DND-41 (cell line): ENCODE measurements at regions not wholly inside any gene's neighbourhood (a gene's known extent, or its start where the extent isn't known, plus 50 kb on each side); places are given as distances from the start of the nearest gene placed in this dataset.

Experiments used
- ATAC-seq: fragments of 200-7000 bp; cut with Tn5 transposase; 3 replicates; pipeline ENCODE4 v1.9.1; 2021; ENCODE audit warnings: low read depth; ENCODE audit not compliant: insufficient read depth
- DNase-seq: peaks from one replicate; pipeline ENCODE4 v3.0.0-alpha.2; 2020
- H2AFZ ChIP-seq: 2 replicates; pipeline ENCODE4 v1.6.0; 2012; ENCODE audit warnings: low read depth, low read length
- H3K27ac ChIP-seq: 2 replicates; pipeline ENCODE4 v1.5.1; 2012; ENCODE audit warnings: low read length, inconsistent platforms
- H3K27me3 ChIP-seq: fragments of 200-600 bp; sonication (generic); 2 replicates; pipeline ENCODE4 v1.6.0; 2012; ENCODE audit warnings: low read length, mild to moderate bottlenecking, inconsistent platforms; ENCODE audit not compliant: insufficient read depth, poor library complexity
- H3K36me3 ChIP-seq: 2 replicates; pipeline ENCODE4 v1.5.1; 2012; ENCODE audit warnings: low read length, inconsistent platforms; ENCODE audit not compliant: insufficient read depth
- H3K4me1 ChIP-seq: 2 replicates; pipeline ENCODE4 v1.5.1; 2012; ENCODE audit warnings: mild to moderate bottlenecking, low read length; ENCODE audit not compliant: insufficient read depth
- H3K4me2 ChIP-seq: 2 replicates; pipeline ENCODE4 v1.6.0; 2012; ENCODE audit warnings: mild to moderate bottlenecking, moderate library complexity, low read length, inconsistent platforms; ENCODE audit not compliant: insufficient read depth
- H3K4me3 ChIP-seq, 2 experiments: fragments of 200-600 bp in 1 of 2; shearing (Covaris generic) in 1 of 2; 2 replicates each; pipeline ENCODE4 v1.5.1; 2012 to 2016; ENCODE audit warnings: inconsistent platforms in 2 of 2, low read length in 2 of 2, mild to moderate bottlenecking in 2 of 2, low read depth in 1 of 2, moderate library complexity in 1 of 2
- H3K79me2 ChIP-seq: 2 replicates; pipeline ENCODE4 v1.6.0; 2012; ENCODE audit warnings: low read length, inconsistent platforms; ENCODE audit not compliant: insufficient read depth
- H3K9ac ChIP-seq: 2 replicates; pipeline ENCODE4 v1.6.0; 2012; ENCODE audit warnings: low read depth, mild to moderate bottlenecking, inconsistent platforms, low read length, moderate library complexity
- H3K9me3 ChIP-seq: 2 replicates; pipeline ENCODE4 v1.5.1; 2012; ENCODE audit warnings: low read length, moderate library complexity, mild to moderate bottlenecking, inconsistent platforms; ENCODE audit not compliant: insufficient read depth, severe bottlenecking
- H4K20me1 ChIP-seq: 2 replicates; pipeline ENCODE4 v1.6.0; 2012; ENCODE audit warnings: low read length; ENCODE audit not compliant: insufficient read depth
- CTCF ChIP-seq: IDR thresholded peaks from 2 replicates; pipeline ENCODE4 v1.5.1; 2012; ENCODE audit warnings: borderline replicate concordance, low read length, moderate library complexity, mild to moderate bottlenecking; ENCODE audit not compliant: poor library complexity, severe bottlenecking; ENCODE audit errors: extremely low read depth
- EZH2 ChIP-seq: IDR thresholded peaks from 3 replicates; pipeline ENCODE4 v1.6.1; 2012; ENCODE audit warnings: borderline replicate concordance, low read depth, mild to moderate bottlenecking, moderate library complexity, low read length, inconsistent platforms; ENCODE audit not compliant: severe bottlenecking

- no peak overlapping the region for H3K4me3 ChIP-seq
- no peak overlapping the region for H3K9ac ChIP-seq
- H3K79me2 ChIP-seq = no peaks in the 10 kb centered on the region
- H3K4me1 ChIP-seq = no peaks in the 10 kb centered on the region
- TF ChIP-seq EZH2 = no peak
- TF ChIP-seq CTCF = no peak
- H4K20me1 ChIP-seq = no peaks in the 10 kb centered on the region
- no peaks in the 10 kb centered on the region for H3K27me3 ChIP-seq
- H3K36me3 ChIP-seq = no peaks in the 10 kb centered on the region
- DNase-seq (no peak), ATAC-seq (no peak)
- no peak overlapping the region for H3K27ac ChIP-seq
- H3K9me3 ChIP-seq = no peaks in the 10 kb centered on the region
- H2AFZ ChIP-seq = no peak overlapping the region
- no peak overlapping the region for H3K4me2 ChIP-seq
Measured at GRCh38 chr9:89666950-89667349, 62.1 kb downstream of the GADD45G start.

GRCh38 chr9:89667726-89668125 lies 62.9 kb downstream of the GADD45G start:
- H3K4me2 ChIP-seq = no peak overlapping the region
- H3K4me3 ChIP-seq = no peak overlapping the region
- no peak overlapping the region for H3K9ac ChIP-seq
- H3K9me3 ChIP-seq = no peaks in the 10 kb centered on the region
- no peak overlapping the region for H2AFZ ChIP-seq
- H3K4me1 ChIP-seq = no peaks in the 10 kb centered on the region
- H4K20me1 ChIP-seq = no peaks in the 10 kb centered on the region
- no peaks in the 10 kb centered on the region for H3K79me2 ChIP-seq
- DNase-seq (no peak), ATAC-seq (peak; percentile 31; the same call in 1 of the 3 replicates)
- H3K36me3 ChIP-seq = no peaks in the 10 kb centered on the region
- TF ChIP-seq EZH2 (no peak), CTCF (no peak)
- no peaks in the 10 kb centered on the region for H3K27me3 ChIP-seq
- H3K27ac ChIP-seq = no peak overlapping the region

- H3K27ac ChIP-seq = no peak overlapping the region
- no peak for ATAC-seq
- no peaks in the 10 kb centered on the region for H3K79me2 ChIP-seq
- H3K9me3 ChIP-seq = no peaks in the 10 kb centered on the region
- no peak overlapping the region for H3K4me2 ChIP-seq
- H2AFZ ChIP-seq = no peak overlapping the region
- H3K4me1 ChIP-seq = no peaks in the 10 kb centered on the region
- no peaks in the 10 kb centered on the region for H3K36me3 ChIP-seq
- H3K9ac ChIP-seq = no peak overlapping the region
- H3K4me3 ChIP-seq = no peak overlapping the region
- no peak for DNase-seq
- no peaks in the 10 kb centered on the region for H3K27me3 ChIP-seq
- no peaks in the 10 kb centered on the region for H4K20me1 ChIP-seq
- no peak for TF ChIP-seq EZH2
- TF ChIP-seq CTCF = no peak
Measured at GRCh38 chr9:89668216-89668865, 63.5 kb downstream of the GADD45G start.
